ENCODE measurements at regions not wholly inside any gene's neighbourhood (a gene's known extent, or its start where the extent isn't known, plus 50 kb on each side); places are given as distances from the start of the nearest gene placed in this dataset.

DNA sequence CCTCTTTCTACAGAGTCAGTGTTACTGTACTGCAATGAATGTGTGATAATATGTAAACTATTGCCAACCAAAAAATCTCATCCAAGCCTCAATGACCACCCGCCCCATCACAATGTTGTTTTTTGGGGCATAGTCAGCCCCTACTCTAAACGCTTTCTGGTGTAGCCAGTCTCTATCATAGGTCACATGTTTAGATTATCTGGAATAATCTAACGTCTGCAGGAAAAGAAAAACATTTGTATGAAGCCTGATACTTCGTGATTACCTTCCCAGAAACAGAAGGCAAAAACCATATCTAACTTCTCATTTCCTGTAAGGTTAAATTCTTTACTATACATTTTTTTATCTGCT lies 1331.8 kb upstream of the GBE1 start:
- no peak for DNase-seq (ENCODE audit: extremely low spot score, insufficient read length, low read depth)
- FAIRE-seq = no peak

DNA sequence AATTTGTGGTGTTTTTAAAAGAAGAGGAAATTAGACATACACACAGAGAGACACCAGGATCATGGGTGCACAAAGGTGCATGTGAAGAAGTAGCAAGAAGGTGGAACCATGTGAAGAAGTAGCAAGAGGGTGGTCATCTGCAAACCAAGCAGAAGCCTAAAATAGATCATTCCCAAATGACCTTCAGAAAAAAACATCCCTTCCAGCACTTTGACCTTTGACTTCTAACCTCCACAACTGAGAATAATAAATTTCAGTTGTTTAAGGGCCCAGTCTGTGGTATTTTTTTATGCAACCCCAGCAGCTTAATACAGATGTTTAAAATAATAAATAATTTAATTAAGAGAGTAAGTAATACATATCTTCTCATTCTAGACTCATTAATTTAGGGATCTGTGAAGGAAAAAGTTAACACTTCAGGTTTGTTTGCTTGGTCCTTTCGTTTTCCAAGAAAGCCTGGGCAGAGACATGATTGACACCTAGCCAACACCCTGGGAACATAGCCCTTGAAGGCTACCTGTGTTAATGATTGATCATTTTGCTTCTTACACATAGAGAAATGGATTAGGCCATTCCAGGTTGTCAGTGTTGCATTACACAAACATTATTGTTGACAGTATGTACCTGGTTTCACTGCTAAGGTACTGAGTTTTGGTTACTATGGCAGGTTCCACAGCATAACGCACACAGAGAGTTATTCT lies 1331.2 kb upstream of the GBE1 start:
- FAIRE-seq (no peak), DNase-seq (ENCODE audit: extremely low spot score, insufficient read length, low read depth) (no peak)

DNA sequence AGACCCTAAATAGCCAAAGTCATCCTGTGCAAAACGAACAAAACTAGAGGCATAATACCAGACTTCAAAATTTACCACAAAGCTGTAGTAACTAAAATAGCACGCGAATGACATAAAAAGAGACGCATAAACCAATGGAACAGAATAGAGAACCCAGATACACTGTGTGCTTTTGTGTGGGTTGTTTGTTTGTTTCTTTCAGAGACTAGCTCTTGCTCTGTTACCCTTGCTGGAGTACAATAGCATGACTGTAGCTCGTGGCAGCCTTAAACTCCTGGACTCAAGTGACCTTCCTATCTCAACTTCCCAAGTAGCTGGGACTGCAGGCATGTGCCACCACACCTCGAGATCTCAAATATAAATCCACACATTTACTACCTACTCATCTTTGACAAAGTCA lies 1314.6 kb upstream of the GBE1 start:
- no peak for FAIRE-seq

DNA sequence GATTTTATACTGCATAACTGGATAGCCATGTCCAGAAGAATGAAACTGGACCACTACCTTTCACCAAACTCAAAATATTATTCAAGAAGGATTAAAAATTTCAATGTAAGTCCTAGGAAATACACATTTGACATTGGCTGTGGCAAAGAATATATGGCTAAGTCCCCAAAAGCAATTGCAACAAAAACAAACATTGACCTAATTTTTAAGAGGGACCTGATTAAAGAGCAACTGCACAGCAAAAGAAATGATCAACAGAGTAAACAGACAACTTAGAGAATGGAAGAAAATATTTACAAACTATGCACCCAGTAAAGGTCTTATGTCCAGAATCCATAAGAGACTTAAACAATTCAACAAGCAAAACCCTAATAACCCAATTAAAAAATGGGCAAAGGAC lies 1313.0 kb upstream of the GBE1 start:
- DNase-seq (ENCODE audit: extremely low spot score, insufficient read length, low read depth) = no peak
- FAIRE-seq = no peak

More for the DNA sequence above, 1314.6 kb upstream of the GBE1 start:
- no peak for DNase-seq (ENCODE audit: extremely low spot score, insufficient read length, low read depth)

DNA sequence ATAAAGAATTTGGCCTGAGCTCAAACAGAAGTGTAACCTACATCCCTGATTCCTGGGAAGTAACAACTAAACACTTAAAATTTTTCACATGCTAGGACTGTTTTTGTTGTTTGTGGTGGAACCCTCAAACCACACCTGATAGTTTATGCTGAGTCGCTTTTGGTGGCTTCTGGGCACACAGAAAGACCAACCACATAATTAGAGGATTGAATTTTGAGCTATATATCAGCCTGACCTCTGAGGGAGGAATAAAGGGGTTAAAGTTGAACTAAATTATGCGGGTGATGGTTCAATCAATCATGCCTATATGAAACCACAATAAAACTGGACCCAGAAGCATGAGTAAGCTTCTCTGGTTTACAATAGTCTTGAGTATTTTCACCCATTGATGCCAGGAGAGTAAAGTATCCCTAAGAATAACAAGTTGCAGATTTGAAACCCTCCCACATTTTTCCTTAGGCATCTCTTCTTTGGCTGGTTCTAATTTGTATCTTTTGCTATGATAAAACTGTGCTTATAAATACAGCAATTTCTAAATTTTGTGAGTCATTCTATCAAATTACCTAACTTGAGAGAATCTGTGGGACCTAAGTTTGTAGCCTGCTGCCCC lies 1304.5 kb upstream of the GBE1 start:
- DNase-seq (ENCODE audit: extremely low spot score, insufficient read length, low read depth) (no peak), FAIRE-seq (no peak)

DNA sequence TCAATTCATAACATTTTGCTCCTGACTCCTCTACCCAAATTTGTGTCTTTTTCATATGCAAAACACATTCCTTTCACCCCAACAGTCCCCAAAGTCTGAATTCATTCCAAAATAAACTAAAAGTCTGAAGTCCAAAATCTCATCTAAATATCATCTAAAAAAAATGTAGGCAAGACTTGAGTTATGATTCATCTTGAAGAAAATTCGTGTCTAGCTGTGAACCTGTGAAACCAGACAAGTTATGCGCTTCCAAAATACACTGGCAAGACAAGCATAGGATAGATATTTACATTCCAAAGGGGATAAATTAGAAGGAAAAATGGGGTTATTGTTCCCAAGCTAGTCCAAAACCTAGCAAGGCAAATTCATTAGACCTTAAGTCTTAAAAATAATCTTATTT lies 1302.0 kb upstream of the GBE1 start:
- FAIRE-seq (no peak), DNase-seq (ENCODE audit: extremely low spot score, insufficient read length, low read depth) (no peak)

DNA sequence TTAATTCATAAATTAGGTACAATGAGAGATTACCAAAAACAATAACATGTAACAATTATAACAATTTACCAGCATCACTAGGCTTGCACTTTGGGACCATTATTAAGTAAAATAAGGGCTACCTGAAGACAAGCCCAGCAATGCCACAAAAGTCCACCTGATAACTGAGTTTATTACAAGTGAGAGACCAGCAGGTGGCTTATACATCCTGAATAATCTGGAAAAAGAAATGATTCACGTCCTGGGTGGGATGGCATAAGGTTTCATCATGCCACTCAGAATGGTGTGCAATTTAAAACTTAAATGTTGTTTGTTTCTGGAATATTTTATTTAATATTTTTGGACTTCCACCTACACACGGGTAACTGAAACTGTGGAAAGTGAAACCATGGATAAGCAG lies 1287.1 kb upstream of the GBE1 start:
- FAIRE-seq (no peak), DNase-seq (ENCODE audit: extremely low spot score, insufficient read length, low read depth) (no peak)

DNA sequence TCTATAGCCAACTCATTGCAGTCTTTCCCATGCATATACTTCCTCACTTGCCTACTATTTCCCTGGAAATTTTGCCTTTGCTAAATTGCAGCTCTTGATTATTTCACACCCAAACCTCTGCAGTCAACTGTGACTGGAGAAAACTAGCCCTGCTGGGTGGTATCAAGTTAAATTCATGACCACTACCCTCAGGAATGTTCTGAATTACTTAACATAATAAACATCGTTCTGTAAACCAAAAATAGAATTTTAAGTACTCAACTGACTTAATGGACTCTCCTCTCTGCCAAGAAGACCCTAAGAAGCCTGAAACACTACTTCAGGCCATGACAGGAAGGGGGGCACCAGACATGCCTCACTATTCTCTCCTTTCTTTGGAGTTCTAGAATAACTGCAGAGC lies 1278.0 kb upstream of the GBE1 start:
- no peak for FAIRE-seq

DNA sequence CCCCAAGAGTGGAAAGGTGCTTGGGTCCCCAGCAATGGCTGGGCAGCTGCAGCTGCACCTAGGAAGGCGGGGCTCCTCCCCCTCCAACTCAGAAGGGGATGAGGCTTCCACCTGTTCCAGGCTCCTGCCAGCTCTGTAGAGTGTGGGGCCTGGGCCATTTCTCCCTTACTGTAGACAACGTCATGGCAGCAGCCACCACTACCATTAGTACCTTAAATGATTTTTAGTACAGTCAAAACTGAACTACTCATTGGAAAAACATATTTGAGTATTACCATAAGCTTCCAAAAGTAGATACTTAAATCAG lies 1274.2 kb upstream of the GBE1 start:
- FAIRE-seq = no peak
- DNase-seq (ENCODE audit: extremely low spot score, insufficient read length, low read depth) = no peak

More for the DNA sequence above, 1278.0 kb upstream of the GBE1 start:
- DNase-seq (ENCODE audit: extremely low spot score, insufficient read length, low read depth) = no peak

DNA sequence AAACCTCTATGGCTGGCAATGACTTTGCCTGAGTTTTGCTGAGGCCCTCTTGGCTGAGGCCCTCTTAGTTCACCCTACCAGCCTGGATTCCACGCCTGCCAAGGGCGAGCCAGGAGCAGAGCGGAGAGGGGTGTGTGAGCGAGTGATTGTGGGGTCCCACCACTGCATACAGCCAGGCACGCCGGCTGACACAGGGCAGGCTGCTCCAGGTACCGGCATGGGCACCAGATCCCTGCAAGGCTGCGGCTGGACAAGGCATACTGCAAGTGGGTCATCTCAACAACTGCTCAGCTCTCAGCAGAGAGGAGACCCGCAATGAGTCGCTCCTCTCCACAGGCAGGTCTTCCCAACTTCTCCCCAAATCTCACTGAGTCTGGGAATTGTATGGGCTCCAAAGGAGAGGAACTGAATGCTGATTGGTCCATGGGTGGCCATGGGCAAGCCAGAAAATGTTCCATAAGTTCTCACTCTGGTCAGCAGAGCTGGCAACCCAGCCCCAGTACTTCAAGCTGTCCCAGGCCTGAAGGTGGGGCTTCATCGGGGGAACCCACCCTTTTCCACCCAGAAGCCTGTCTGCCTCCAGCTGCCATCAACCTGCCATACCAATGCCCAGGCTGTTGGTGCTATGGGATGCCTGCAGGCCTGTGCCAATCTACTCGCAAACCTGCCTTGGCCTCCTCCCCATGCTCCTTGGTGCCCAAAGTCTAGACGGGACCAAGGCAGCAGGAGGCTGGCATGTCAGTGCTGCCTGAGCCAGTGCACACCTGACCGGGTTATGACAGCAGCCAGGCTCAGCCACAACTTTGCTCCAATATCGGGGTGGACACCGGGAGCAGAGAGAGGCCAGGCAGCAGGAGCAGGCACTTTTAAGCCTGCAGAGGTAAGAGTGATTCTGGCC lies 1273.6 kb upstream of the GBE1 start:
- FAIRE-seq = no peak
- no peak for DNase-seq (ENCODE audit: extremely low spot score, insufficient read length, low read depth)

DNA sequence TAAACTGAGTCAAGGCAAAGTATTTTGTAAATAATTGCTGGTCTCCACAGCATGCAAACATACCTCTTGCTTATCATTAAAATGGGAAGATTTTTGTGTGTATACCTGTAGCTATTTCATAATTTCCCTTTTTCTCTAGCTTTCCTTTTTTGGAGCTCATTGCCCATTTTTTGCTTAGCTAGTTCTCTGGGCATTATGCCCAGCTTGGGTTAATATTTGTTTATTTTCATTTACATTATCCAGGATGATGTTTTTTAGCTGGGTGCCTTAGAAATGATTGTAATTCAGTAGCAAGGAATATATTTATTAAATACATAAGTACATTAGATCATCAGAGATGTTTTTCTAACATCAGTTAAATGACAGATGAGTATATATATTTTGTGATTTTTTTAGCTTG lies 1271.7 kb upstream of the GBE1 start:
- DNase-seq (ENCODE audit: extremely low spot score, insufficient read length, low read depth) (no peak), FAIRE-seq (no peak)

DNA sequence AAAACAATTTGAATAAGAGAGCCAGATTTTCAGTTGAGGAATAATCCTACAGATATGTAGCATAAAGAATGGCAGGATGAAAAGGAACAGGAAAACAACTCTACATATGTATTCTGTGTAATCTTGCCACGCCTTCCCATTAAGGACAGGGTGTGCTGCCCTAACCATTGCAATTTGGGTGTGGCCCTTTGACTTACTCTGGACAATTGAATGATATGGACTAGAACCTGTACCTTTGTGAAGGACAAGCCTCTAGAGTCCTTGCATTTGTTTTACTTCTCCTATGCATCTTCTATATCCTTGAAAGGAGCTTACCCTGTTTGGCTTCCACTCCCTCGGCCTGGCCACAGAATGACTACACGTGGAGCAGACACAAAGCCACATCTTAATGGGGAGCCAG lies 1261.6 kb upstream of the GBE1 start:
- DNase-seq (ENCODE audit: extremely low spot score, insufficient read length, low read depth) (no peak), FAIRE-seq (no peak)

DNA sequence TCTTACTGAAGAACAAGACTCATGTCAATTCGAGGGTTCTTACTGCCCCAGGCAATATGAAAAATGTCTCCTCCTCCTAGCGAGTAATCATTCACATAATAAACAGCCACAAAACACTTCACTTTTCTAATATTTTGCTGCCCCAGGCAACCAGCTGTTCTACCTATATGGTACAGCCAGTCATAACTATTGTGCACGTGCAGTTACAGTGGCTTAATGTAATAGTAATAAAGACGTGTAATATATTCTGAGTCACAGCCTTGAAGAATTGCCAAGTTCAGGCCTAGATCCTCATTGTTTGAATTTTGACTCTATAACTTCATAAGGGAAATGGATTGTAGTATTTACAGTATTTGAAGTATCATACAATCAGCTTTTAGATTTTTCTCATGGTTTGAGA lies 1250.0 kb upstream of the GBE1 start:
- no peak for DNase-seq (ENCODE audit: extremely low spot score, insufficient read length, low read depth)
- no peak for FAIRE-seq

DNA sequence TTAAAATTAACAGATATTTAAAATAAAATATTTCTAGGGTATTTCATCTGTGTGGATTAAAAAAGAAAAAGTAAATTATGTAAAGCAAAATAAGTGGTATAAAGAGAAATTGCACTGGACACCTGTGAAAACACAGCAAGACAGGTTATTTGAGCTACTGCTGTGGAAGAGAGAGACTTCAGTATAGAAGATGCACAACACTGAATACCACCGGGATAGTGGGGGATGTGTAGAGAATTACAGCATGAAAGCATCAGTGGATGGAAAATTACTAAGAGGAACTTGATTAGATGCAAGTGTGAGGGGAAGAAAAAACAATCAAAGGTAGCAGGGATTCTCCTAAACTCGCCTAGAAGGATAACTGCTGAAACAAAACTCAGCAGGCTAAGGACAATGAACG lies 1242.5 kb upstream of the GBE1 start:
- DNase-seq (ENCODE audit: extremely low spot score, insufficient read length, low read depth) (no peak), FAIRE-seq (no peak)

DNA sequence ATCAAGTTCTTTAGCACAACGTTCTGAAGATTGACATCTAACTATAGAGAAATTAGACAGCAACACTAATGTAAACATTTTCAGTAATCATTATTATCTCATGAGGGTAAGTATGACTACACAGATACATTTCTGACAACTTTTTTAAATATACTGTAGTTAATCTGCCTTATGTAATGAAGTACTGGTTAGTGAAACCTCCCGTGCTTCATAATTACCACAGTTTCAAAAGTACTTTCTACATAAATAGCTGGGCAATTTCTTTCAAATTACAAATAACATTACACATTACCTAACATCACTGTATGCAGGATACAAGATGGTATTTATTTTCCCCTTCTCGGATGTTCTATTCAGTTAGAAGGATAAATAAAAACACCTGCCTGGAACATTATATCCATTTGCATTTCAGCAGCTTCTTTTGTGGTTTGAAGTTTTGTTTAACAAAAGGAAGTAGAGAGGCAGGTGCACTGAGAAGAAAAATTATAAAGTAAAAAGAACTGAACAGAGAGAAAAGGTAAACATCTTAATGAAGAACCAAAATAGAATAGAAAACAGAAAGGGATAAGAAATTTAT lies 1241.5 kb upstream of the GBE1 start:
- DNase-seq (ENCODE audit: extremely low spot score, insufficient read length, low read depth) (no peak), FAIRE-seq (no peak)

DNA sequence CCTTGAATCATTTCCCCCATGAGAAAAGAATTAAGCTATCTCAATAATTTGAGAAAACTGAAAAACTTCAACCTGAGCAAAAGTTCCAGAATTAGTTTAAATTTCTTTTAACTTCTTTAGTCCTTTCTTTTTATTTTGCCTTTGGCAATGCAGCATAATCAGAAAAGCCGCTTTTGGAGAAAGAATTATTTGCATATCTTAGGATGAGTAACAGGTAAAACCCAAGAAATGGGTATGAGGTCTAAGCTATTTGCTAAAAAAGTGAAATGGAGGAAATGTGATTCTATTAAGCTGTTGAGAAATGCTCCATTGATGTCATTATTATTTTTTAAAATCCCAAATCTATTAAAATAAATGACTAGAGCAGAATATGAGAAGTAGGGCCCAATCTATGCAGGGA lies 1238.3 kb upstream of the GBE1 start:
- DNase-seq (ENCODE audit: extremely low spot score, insufficient read length, low read depth) (no peak), FAIRE-seq (no peak)

DNA sequence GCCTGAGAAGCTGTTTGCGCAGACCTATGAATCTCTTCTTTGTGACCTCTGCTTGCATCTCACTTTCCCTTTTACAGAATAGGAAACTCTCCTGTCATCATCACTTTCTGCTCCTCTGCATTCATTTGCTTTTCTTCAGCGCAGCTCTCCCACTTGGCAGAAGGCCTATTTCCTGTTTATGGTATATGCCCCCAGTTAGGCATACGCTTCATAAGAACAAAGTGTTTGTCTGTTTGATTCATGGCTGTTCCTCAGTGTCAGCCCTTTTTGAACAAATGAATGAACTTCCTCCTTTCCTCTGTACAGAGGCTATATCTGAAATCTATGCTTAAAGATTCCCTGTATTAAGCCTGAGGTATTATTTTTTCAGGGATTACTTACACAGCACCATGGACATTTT lies 1216.9 kb upstream of the GBE1 start:
- FAIRE-seq (no peak), DNase-seq (ENCODE audit: extremely low spot score, insufficient read length, low read depth) (no peak)

DNA sequence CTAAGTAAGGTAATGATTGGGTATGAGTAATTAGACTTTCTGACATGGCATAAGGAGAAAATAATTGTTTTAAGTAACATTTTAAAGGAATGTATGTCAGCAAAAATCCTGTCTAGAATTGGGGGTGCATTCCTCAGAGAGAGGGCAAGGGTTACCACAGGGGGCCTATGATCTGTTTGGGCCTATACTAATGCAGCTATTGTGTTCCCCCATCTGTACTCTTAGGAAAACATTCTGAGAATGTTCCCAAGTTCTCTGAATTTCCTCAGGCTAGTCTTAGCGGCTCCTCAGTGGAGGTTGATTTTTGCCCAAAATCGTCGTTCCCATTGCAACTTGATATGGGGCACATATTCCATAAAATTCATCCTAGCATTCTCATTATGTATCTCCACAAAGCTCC lies 1216.4 kb upstream of the GBE1 start:
- DNase-seq (ENCODE audit: extremely low spot score, insufficient read length, low read depth) (no peak), FAIRE-seq (no peak)

DNA sequence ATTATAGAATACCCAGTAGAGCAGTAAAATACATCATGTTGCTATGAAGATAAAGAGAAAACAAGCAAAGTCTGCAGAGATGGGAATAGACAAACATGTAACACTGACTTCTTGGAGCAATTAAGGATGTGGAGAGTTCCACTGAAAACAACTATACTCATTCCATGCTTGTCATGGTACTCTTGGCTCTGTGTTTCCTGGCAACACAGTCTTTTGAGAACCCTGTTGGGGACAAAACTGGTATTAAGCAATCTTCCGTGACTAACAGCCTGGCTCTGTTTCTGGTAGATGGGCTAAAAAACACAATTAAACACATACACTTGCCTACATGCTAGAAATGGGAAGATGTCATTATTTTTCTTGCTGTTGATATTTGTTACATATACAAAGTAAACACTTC lies 1212.3 kb upstream of the GBE1 start:
- FAIRE-seq (no peak), DNase-seq (ENCODE audit: extremely low spot score, insufficient read length, low read depth) (no peak)

DNA sequence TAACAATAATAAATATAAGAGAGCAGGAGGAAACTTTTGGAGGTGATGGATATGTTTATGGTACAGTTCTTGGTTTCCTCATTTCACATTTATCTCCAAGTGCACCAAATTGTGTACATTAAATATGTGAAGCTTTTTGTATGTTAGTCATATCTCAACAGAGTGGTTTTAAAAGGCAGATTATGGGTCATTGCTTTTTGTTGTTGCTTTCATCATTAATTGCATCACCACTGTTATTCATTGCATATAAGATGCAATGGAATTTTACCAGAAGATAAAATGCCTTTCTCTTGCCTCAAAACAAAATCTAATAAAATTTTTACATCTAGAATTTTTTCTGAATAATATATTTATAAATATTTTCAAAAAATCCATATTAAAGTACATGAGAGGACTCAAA lies 1198.9 kb upstream of the GBE1 start:
- no peak for DNase-seq (ENCODE audit: extremely low spot score, insufficient read length, low read depth)
- no peak for FAIRE-seq

DNA sequence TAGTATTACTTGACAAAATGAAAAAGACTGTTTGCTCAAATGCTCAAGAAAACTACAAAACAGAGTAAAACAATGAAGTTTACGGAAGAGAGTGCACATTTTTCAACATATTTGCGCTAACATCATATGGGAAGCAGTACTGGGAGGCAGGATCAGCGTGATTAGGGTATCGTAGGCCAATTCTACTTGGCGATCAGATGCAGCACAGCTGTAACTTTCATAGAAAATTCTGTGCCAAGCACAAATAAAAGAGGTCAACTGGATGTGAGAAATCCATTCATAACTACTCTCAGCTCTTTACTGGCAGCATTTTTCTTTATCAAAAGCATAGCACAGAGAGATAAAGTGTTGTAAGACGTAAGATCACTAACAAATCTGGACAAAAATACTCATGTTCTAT lies 1196.3 kb upstream of the GBE1 start:
- DNase-seq (ENCODE audit: extremely low spot score, insufficient read length, low read depth) (no peak), FAIRE-seq (no peak)
